CD14-positive monocyte (primary cell): ENCODE measurements at regions not wholly inside any gene's neighbourhood (a gene's known extent, or its start where the extent isn't known, plus 50 kb on each side); places are given as distances from the start of the nearest gene placed in this dataset.

ENCODE experiments used
- DNase-seq, 3 donors: peaks; one replicate each; pipeline ENCODE4 v3.0.0-alpha.2; 2011 to 2022
- H2AFZ ChIP-seq: 2 replicates; pipeline ENCODE4 v1.6.0; 2012; ENCODE audit warnings: mild to moderate bottlenecking, low read depth, low read length, inconsistent platforms; ENCODE audit not compliant: insufficient read depth, poor library complexity, severe bottlenecking
- H3K27ac ChIP-seq, 2 donors: 1 replicate in 1 of 2; 2 replicates in 1 of 2; pipeline ENCODE4 v1.5.1; 2012 to 2013; ENCODE audit warnings: low read length in 2 of 2, control low read depth in 1 of 2, inconsistent platforms in 1 of 2, low read depth in 1 of 2, mild to moderate bottlenecking in 1 of 2
- H3K27me3 ChIP-seq, 2 donors: one replicate each; pipeline versions ENCODE4 v1.6.0 to v1.6.1; 2011 to 2013; ENCODE audit warnings: low read length in 2 of 2; ENCODE audit not compliant: control insufficient read depth in 2 of 2, insufficient read depth in 2 of 2
- H3K36me3 ChIP-seq, 2 donors: replicated peaks in 1 of 2; 1 replicate in 1 of 2; 2 replicates in 1 of 2; pipeline versions ENCODE4 v1.5.1 to v1.6.1; 2012 to 2013; ENCODE audit warnings: low read length in 2 of 2, control low read depth in 1 of 2, inconsistent platforms in 1 of 2, mild to moderate bottlenecking in 1 of 2; ENCODE audit not compliant: insufficient read depth in 2 of 2, control insufficient read depth in 1 of 2
- H3K4me1 ChIP-seq, 2 donors: 1 replicate in 1 of 2; 2 replicates in 1 of 2; pipeline versions ENCODE4 v1.5.1 to v1.6.1; 2012 to 2013; ENCODE audit warnings: low read length in 2 of 2, control low read depth in 1 of 2, inconsistent platforms in 1 of 2, mild to moderate bottlenecking in 1 of 2, moderate library complexity in 1 of 2; ENCODE audit not compliant: insufficient read depth in 2 of 2, control insufficient read depth in 1 of 2
- H3K4me2 ChIP-seq: replicated peaks from 2 replicates; pipeline ENCODE3; 2012; ENCODE audit warnings: low read length, moderate library complexity, mild to moderate bottlenecking; ENCODE audit not compliant: poor library complexity, severe bottlenecking; ENCODE audit errors: extremely low read depth
- H3K4me3 ChIP-seq, 3 experiments: fragments of 200-600 bp in 1 of 3; sonication (generic) in 1 of 3; replicated peaks in 1 of 3; 1 replicate in 2 of 3; 2 replicates in 1 of 3; pipeline ENCODE4 v1.5.1; 2011 to 2013; ENCODE audit warnings: low read length in 3 of 3, mild to moderate bottlenecking in 3 of 3, control low read depth in 2 of 3, low read depth in 2 of 3, inconsistent platforms in 1 of 3, moderate library complexity in 1 of 3
- H3K79me2 ChIP-seq: 2 replicates; pipeline ENCODE4 v1.6.0; 2012; ENCODE audit warnings: mild to moderate bottlenecking, control low read depth, inconsistent platforms, low read length, moderate library complexity; ENCODE audit not compliant: insufficient read depth
- H3K9ac ChIP-seq: 2 replicates; pipeline ENCODE4 v1.6.0; 2017; ENCODE audit warnings: low read length, mild to moderate bottlenecking; ENCODE audit not compliant: insufficient read depth, poor library complexity, severe bottlenecking
- H3K9me3 ChIP-seq, 2 donors: replicated peaks in 1 of 2; 1 replicate in 1 of 2; 2 replicates in 1 of 2; pipeline versions ENCODE4 v1.5.1 to v1.6.1; 2012 to 2013; ENCODE audit warnings: low read length in 2 of 2, control low read depth in 1 of 2; ENCODE audit not compliant: control insufficient read depth in 1 of 2, insufficient read depth in 1 of 2
- H4K20me1 ChIP-seq: 2 replicates; pipeline ENCODE4 v1.6.0; 2012; ENCODE audit warnings: mild to moderate bottlenecking, low read length, control low read depth, moderate library complexity; ENCODE audit not compliant: insufficient read depth
- H3K27ac Mint-ChIP-seq, 7 donors: one replicate each; pipeline ENCODE4 v1.8.0; 2020; ENCODE audit warnings: mild to moderate bottlenecking in 7 of 7, mixed read lengths in 7 of 7, moderate library complexity in 6 of 7, inconsistent platforms in 2 of 7
- H3K27me3 Mint-ChIP-seq, 3 donors: one replicate each; pipeline ENCODE4 v1.8.0; 2021 to 2022; ENCODE audit warnings: low read depth in 3 of 3, mild to moderate bottlenecking in 3 of 3, mixed read lengths in 3 of 3, moderate library complexity in 3 of 3, inconsistent platforms in 1 of 3
- H3K36me3 Mint-ChIP-seq, 2 donors: one replicate each; pipeline ENCODE4 v1.8.0; 2020; ENCODE audit warnings: mixed read lengths in 2 of 2, inconsistent platforms in 1 of 2, mild to moderate bottlenecking in 1 of 2
- H3K4me1 Mint-ChIP-seq: one replicate; pipeline ENCODE4 v1.8.0; 2020; ENCODE audit warnings: mild to moderate bottlenecking, mixed read lengths
- H3K4me3 Mint-ChIP-seq, 2 donors: one replicate each; pipeline ENCODE4 v1.8.0; 2020; ENCODE audit warnings: mild to moderate bottlenecking in 2 of 2, mixed read lengths in 2 of 2, moderate library complexity in 1 of 2
- H3K9me3 Mint-ChIP-seq, 7 donors: one replicate each; pipeline ENCODE4 v1.8.0; 2020 to 2022; ENCODE audit warnings: mixed read lengths in 7 of 7, mild to moderate bottlenecking in 6 of 7, moderate library complexity in 6 of 7, inconsistent platforms in 2 of 7
- CTCF ChIP-seq: fragments of 200-600 bp; IDR thresholded peaks from one replicate; pipeline ENCODE4 v1.8.0; 2022; ENCODE audit warnings: antibody characterized with exemption, mild to moderate bottlenecking
- WGBS: methylation state at CpG from one replicate; pipeline ENCODE4 v1.1.5; 2013; ENCODE audit warnings: missing lambda C conversion rate; ENCODE audit not compliant: insufficient coverage; 5-methylcytosine and 5-hydroxymethylcytosine counted together
- intact Hi-C, 2 donors: fragments of 100-400 bp; cut with micrococcal nuclease; formaldehyde crosslinking; loops; one replicate each; pipeline versions ENCODE4 v1.15.0 to v1.15.1; 2023

GRCh38 chr5:104998169-104998568 lies 1435.6 kb upstream of the NUDT12 start:
- Histone ChIP-seq H4K20me1 (no peaks in the 10 kb centered on the region), H3K9ac (no peak overlapping the region), H3K4me3 (no peak overlapping the region), H3K4me2 (no peak overlapping the region), H3K27me3 (no peaks in the 10 kb centered on the region), H2AFZ (no peak overlapping the region), H3K4me1 (no peaks in the 10 kb centered on the region), H3K79me2 (no peaks in the 10 kb centered on the region), H3K27ac (no peak overlapping the region), H3K9me3 (peaks cover 0 to 4% of the 10 kb centered on the region in 2 donors), H3K36me3 (no peaks in the 10 kb centered on the region)
- H3K4me1 Mint-ChIP-seq, result no peaks in the 10 kb centered on the region
- no CpG with 5 or more reads among the region's 1 CpG for WGBS
- no peak overlapping the region for H3K27ac Mint-ChIP-seq
- no peak for TF ChIP-seq CTCF
- no peak for DNase-seq
- H3K27me3 Mint-ChIP-seq, result no peaks in the 10 kb centered on the region
- H3K9me3 Mint-ChIP-seq, result peaks cover 0 to 7% (median 1%) of the 10 kb centered on the region in 7 donors
- intact Hi-C loops, result no loop called here
- no peak overlapping the region for H3K4me3 Mint-ChIP-seq
- H3K36me3 Mint-ChIP-seq, result no peaks in the 10 kb centered on the region

- intact Hi-C loops, result no loop called here
- Mint-ChIP-seq H3K4me1 (no peaks in the 10 kb centered on the region), H3K4me3 (no peak overlapping the region), H3K9me3 (peaks cover 2 to 14% (median 5%) of the 10 kb centered on the region in 7 donors), H3K27ac (no peak overlapping the region), H3K27me3 (no peaks in the 10 kb centered on the region), H3K36me3 (no peaks in the 10 kb centered on the region)
- no peak for TF ChIP-seq CTCF
- H3K4me1 ChIP-seq, result no peaks in the 10 kb centered on the region
- no peak overlapping the region for H3K9ac ChIP-seq
- H4K20me1 ChIP-seq, result no peaks in the 10 kb centered on the region
- H3K79me2 ChIP-seq, result no peaks in the 10 kb centered on the region
- H3K27me3 ChIP-seq, result no peaks in the 10 kb centered on the region
- H3K9me3 ChIP-seq, result peaks cover 15 to 24% of the 10 kb centered on the region in 2 donors
- H3K4me2 ChIP-seq, result no peak overlapping the region
- no peaks in the 10 kb centered on the region for H3K36me3 ChIP-seq
- H3K27ac ChIP-seq, result no peak overlapping the region
- no peak overlapping the region for H2AFZ ChIP-seq
- H3K4me3 ChIP-seq, result no peak overlapping the region
- no peak for DNase-seq
Observed at GRCh38 chr5:104987074-104987473, 1424.5 kb upstream of the NUDT12 start.
